A549 (cell line): ENCODE measurements at regions not wholly inside any gene's neighbourhood (a gene's known extent, or its start where the extent isn't known, plus 50 kb on each side); places are given as distances from the start of the nearest gene placed in this dataset.

Experiments used
- ATAC-seq, 2 experiments: fragments of 200-7000 bp in 1 of 2; fragments of >200 bp in 1 of 2; cut with Nextera tagmentation in 1 of 2; cut with Tn5 transposase in 1 of 2; 3 replicates each; pipeline versions ENCODE4 v1.8.0 to v1.9.1; 2018 to 2020; ENCODE audit warnings: mild to moderate bottlenecking in 1 of 2, moderate library complexity in 1 of 2
- CTCF ChIA-PET: fragments of 300-600 bp; sonication (Branson Sonifier 250); formaldehyde crosslinking; extraction: SDS; loops from one replicate; lab custom pipeline; 2021; ENCODE audit warnings: antibody characterized with exemption, inconsistent platforms; lab: Yijun Ruan, JAX
- POLR2A ChIA-PET: fragments of 350-600 bp; formaldehyde crosslinking; extraction: SDS; loops from one replicate; lab custom pipeline; 2021; ENCODE audit warnings: antibody characterized with exemption, inconsistent platforms; lab: Yijun Ruan, JAX
- DNase-seq, 2 experiments: peaks; one replicate each; pipeline versions ENCODE4 v3.0.0 to v3.0.0-alpha.2; 2011 to 2016; ENCODE audit warnings: low read depth in 1 of 2, low spot score in 1 of 2
- FAIRE-seq: peaks from 2 replicates; lab custom pipeline; 2011; peaks lifted over from hg19 to GRCh38; lab: Jason Lieb, UNC
- H3K27ac ChIP-seq, 2 experiments: fragments of >200 bp; sonication (Bioruptor Twin); formaldehyde crosslinking; 3 replicates each; pipeline ENCODE4 v1.5.1; 2016 to 2017
- H3K4me1 ChIP-seq: fragments of >200 bp; sonication (Bioruptor Twin); formaldehyde crosslinking; 3 replicates; pipeline ENCODE4 v1.6.1; 2016
- H3K4me2 ChIP-seq: fragments of >200 bp; sonication (Bioruptor Twin); formaldehyde crosslinking; 3 replicates; pipeline ENCODE4 v1.6.1; 2016
- H3K4me3 ChIP-seq: fragments of >200 bp; sonication (Bioruptor Twin); formaldehyde crosslinking; 3 replicates; pipeline ENCODE4 v1.5.1; 2016
- H3K9me3 ChIP-seq: fragments of >200 bp; sonication (Bioruptor Twin); formaldehyde crosslinking; 3 replicates; pipeline ENCODE4 v1.6.1; 2016
- CBX2 ChIP-seq: fragments of 200-600 bp; sonication (generic); IDR thresholded peaks from 2 replicates; pipeline ENCODE4 v1.6.1; 2016; ENCODE audit warnings: low read depth, mild to moderate bottlenecking, borderline replicate concordance
- CBX8 ChIP-seq: fragments of 200-600 bp; sonication (generic); IDR thresholded peaks from 2 replicates; pipeline ENCODE4 v1.6.1; 2016
- CHD4 ChIP-seq: fragments of 200-600 bp; sonication (generic); IDR thresholded peaks from 2 replicates; pipeline ENCODE4 v1.6.1; 2016; ENCODE audit warnings: antibody characterized with exemption, mild to moderate bottlenecking, borderline replicate concordance
- EP300 ChIP-seq, 2 experiments: fragments of >200 bp; sonication (Bioruptor Twin); formaldehyde crosslinking; IDR thresholded peaks; 2 replicates in 1 of 2; 3 replicates in 1 of 2; pipeline ENCODE4 v1.6.1; 2016 to 2017
- FOSB ChIP-seq: fragments of 250-450 bp; sonication (Bioruptor Pico); IDR thresholded peaks from 2 replicates; pipeline ENCODE4 v1.5.0; 2020; ENCODE audit warnings: mild to moderate bottlenecking, moderate library complexity
- FOXS1 ChIP-seq: fragments of 250-450 bp; sonication (Bioruptor Pico); IDR thresholded peaks from 2 replicates; pipeline ENCODE4 v1.5.0; 2020; ENCODE audit warnings: mild to moderate bottlenecking, moderate library complexity
- JUN ChIP-seq, 2 experiments: fragments of >200 bp; sonication (Bioruptor Twin); formaldehyde crosslinking; IDR thresholded peaks; 2 replicates in 1 of 2; 3 replicates in 1 of 2; pipeline ENCODE4 v1.6.1; 2016 to 2017
- MAFK ChIP-seq: fragments of 450-650 bp; IDR thresholded peaks from 2 replicates; pipeline ENCODE4 v1.6.1; 2014; ENCODE audit not compliant: partially characterized antibody
- MAZ ChIP-seq: fragments of 150-350 bp; IDR thresholded peaks from 2 replicates; pipeline ENCODE4 v1.6.1; 2014; ENCODE audit warnings: antibody characterized with exemption, low read depth, low read length, borderline replicate concordance
- NR3C1 ChIP-seq: fragments of >200 bp; sonication (Bioruptor Twin); formaldehyde crosslinking; IDR thresholded peaks from 3 replicates; pipeline ENCODE4 v1.6.1; 2017
- RARB ChIP-seq: fragments of 250-450 bp; sonication (Bioruptor Pico); IDR thresholded peaks from 2 replicates; pipeline ENCODE4 v1.8.0; 2021; ENCODE audit warnings: mild to moderate bottlenecking, moderate library complexity
- RFX5 ChIP-seq: fragments of 450-650 bp; IDR thresholded peaks from 2 replicates; pipeline ENCODE4 v1.7.1; 2014; ENCODE audit warnings: antibody characterized with exemption, mild to moderate bottlenecking, moderate library complexity
- SREBF2 ChIP-seq: fragments of 450-650 bp; IDR thresholded peaks from 2 replicates; pipeline ENCODE4 v1.6.1; 2014; ENCODE audit warnings: mild to moderate bottlenecking, moderate library complexity
- ZC3H11A ChIP-seq: fragments of 450-650 bp; IDR thresholded peaks from 2 replicates; pipeline ENCODE4 v1.6.1; 2014; ENCODE audit warnings: antibody characterized with exemption, mild to moderate bottlenecking
- ZSCAN20 ChIP-seq: fragments of 250-450 bp; sonication (Bioruptor Pico); IDR thresholded peaks from 2 replicates; pipeline ENCODE4 v1.8.0; 2022; ENCODE audit warnings: mild to moderate bottlenecking, moderate library complexity
- WGBS: methylation state at CpG from one replicate; pipeline ENCODE4 v1.1.6; 2017; ENCODE audit errors: missing lambda C conversion rate; 5-methylcytosine and 5-hydroxymethylcytosine counted together
- TF ChIP-seq, protein P1 (sequence below): fragments of 200-600 bp; sonication (generic); IDR thresholded peaks from 2 replicates; pipeline ENCODE4 v1.6.1; 2016; ENCODE audit warnings: antibody characterized with exemption, mild to moderate bottlenecking, moderate library complexity
- TF ChIP-seq, protein P2 (sequence below): fragments of >200 bp; sonication (Bioruptor Twin); formaldehyde crosslinking; IDR thresholded peaks from 3 replicates; pipeline ENCODE4 v1.5.1; 2016
- TF ChIP-seq, protein P3 (sequence below): fragments of >200 bp; sonication (Bioruptor Twin); formaldehyde crosslinking; IDR thresholded peaks from 2 replicates; pipeline ENCODE4 v1.6.1; 2016

DNA sequence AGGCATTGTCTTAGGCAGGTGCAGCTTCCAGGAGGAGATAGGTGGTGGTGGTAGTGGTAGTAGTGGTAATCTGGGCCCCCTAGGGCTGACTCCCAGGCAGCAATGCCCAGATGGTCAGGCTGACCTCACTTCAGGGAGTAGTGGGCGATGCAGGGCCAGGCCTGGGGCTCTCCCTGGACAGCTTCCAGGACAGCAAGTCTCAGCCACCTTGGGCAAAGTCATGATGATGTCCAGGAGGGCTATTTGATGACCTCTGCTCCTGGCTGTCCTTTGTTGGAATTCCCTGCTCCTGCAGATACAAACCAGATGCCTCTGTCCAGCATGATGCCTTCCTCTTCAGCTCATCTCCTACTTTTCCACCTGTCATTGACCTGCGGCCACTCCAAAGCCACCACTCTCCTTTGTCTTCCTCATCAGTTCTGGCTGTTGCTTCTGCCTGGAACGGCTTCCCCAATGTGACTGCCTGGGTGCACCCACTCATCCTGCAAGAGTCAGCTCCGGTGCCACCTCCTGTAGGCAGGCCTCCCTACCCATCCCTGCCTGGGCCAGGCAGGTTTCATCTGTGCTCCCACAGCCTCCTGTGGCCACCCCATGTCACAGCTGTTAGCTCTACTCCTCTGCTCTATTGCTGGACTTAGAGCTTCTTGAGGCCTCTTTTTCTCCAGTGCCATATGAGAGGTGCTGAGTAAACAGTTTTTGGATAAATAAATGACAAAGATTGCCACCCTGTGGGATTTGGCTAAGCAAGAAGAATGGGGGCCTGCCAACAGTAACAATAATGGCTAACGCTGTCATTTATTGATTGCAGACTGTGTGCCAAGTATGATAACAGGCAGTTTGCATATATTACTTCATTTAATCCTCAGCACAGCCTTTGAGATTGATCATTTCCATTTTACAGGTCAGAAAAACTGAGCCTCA is 172.9 kb upstream of the NECTIN1 start:
- no peak for ATAC-seq
- 33% methylated on average over 4 of the region's 5 CpGs for WGBS
- ChIA-PET POLR2A (no interaction called here), CTCF (no interaction called here)
- no peak for FAIRE-seq
- DNase-seq, result no peak
- Histone ChIP-seq H3K4me3 (no peak overlapping the region), H3K27ac (no peak overlapping the region), H3K4me1 (no peaks in the 10 kb centered on the region), H3K9me3 (no peaks in the 10 kb centered on the region), H3K4me2 (no peak overlapping the region)
- TF ChIP-seq MAFK, result peak; percentile 34
- TF ChIP-seq EP300 (IDR thresholded peaks at IDR 0.05), result no peak

DNA sequence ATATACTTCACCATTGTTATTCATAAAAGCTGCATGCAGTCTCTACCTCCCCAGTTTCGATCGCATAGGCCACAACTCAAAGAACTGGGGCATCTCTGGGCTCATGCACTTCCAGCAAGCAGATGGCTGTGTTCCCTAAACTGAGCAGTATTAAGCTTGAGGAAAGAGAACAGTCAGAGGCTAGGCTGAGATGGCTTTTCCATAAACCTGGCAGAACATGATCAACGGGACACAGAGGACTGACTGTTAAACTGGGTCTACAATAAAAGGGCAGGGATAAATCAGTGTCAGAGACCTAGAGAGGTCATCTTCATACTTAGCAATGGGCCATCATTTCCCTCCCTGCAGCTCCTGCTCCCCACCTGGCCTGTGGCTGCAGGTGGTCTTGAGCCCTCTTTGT is 171.0 kb upstream of the NECTIN1 start:
- CTCF ChIA-PET, result no interaction called here
- no peak overlapping the region for H3K4me3 ChIP-seq
- WGBS, result 54% methylated on average over 3 of the region's 3 CpGs
- H3K9me3 ChIP-seq, result no peaks in the 10 kb centered on the region
- POLR2A ChIA-PET, result no interaction called here
- no peaks in the 10 kb centered on the region for H3K4me1 ChIP-seq
- DNase-seq (no peak), ATAC-seq (no peak), FAIRE-seq (no peak)
- H3K4me2 ChIP-seq, result no peak overlapping the region
- H3K27ac ChIP-seq, result no peak overlapping the region
- no peak for TF ChIP-seq CHD4
- TF ChIP-seq FOXS1 (CRISPR knock-in tag), result no peak
- TF ChIP-seq, protein P1, sequence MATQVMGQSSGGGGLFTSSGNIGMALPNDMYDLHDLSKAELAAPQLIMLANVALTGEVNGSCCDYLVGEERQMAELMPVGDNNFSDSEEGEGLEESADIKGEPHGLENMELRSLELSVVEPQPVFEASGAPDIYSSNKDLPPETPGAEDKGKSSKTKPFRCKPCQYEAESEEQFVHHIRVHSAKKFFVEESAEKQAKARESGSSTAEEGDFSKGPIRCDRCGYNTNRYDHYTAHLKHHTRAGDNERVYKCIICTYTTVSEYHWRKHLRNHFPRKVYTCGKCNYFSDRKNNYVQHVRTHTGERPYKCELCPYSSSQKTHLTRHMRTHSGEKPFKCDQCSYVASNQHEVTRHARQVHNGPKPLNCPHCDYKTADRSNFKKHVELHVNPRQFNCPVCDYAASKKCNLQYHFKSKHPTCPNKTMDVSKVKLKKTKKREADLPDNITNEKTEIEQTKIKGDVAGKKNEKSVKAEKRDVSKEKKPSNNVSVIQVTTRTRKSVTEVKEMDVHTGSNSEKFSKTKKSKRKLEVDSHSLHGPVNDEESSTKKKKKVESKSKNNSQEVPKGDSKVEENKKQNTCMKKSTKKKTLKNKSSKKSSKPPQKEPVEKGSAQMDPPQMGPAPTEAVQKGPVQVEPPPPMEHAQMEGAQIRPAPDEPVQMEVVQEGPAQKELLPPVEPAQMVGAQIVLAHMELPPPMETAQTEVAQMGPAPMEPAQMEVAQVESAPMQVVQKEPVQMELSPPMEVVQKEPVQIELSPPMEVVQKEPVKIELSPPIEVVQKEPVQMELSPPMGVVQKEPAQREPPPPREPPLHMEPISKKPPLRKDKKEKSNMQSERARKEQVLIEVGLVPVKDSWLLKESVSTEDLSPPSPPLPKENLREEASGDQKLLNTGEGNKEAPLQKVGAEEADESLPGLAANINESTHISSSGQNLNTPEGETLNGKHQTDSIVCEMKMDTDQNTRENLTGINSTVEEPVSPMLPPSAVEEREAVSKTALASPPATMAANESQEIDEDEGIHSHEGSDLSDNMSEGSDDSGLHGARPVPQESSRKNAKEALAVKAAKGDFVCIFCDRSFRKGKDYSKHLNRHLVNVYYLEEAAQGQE, result no peak
- TF ChIP-seq RARB, result no peak
- TF ChIP-seq, protein P2, sequence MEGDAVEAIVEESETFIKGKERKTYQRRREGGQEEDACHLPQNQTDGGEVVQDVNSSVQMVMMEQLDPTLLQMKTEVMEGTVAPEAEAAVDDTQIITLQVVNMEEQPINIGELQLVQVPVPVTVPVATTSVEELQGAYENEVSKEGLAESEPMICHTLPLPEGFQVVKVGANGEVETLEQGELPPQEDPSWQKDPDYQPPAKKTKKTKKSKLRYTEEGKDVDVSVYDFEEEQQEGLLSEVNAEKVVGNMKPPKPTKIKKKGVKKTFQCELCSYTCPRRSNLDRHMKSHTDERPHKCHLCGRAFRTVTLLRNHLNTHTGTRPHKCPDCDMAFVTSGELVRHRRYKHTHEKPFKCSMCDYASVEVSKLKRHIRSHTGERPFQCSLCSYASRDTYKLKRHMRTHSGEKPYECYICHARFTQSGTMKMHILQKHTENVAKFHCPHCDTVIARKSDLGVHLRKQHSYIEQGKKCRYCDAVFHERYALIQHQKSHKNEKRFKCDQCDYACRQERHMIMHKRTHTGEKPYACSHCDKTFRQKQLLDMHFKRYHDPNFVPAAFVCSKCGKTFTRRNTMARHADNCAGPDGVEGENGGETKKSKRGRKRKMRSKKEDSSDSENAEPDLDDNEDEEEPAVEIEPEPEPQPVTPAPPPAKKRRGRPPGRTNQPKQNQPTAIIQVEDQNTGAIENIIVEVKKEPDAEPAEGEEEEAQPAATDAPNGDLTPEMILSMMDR, result no peak
- TF ChIP-seq ZSCAN20, result no peak
- no peak for TF ChIP-seq FOSB (CRISPR knock-in tag)
- no peak for TF ChIP-seq CBX8
- TF ChIP-seq NR3C1, result no peak
- TF ChIP-seq CBX2, result no peak
- TF ChIP-seq MAZ, result no peak
- TF ChIP-seq SREBF2, result no peak
- no peak for TF ChIP-seq RFX5

DNA sequence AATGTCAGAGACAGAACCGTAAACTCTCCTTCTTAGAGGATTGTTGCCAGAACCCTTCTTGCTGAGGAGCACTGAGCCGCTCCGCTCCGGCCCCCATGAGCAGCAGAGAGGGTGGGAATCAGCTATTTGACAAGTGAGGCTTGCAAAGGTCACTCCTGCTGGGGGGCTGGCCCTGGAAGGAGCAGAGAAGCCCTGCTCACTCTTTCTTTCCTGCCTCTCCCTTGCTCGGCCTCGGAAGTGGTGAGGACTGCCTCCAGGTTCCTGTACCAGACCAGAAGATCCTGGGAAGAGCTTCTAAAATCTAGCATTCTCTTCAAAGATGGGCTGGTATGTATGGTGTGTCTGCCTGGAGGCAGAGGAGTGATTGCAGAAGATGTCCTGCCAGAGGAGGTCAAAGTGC is 168.6 kb upstream of the NECTIN1 start:
- no peak for DNase-seq
- Histone ChIP-seq H3K4me1 (no peaks in the 10 kb centered on the region), H3K27ac (no peak overlapping the region), H3K4me3 (no peak overlapping the region), H3K9me3 (no peaks in the 10 kb centered on the region), H3K4me2 (no peak overlapping the region)
- 62% methylated on average over 4 of the region's 6 CpGs for WGBS
- ATAC-seq, result no peak
- TF ChIP-seq JUN (IDR thresholded peaks at IDR 0.05) (no peak), ZC3H11A (no peak)
- TF ChIP-seq, protein P3, sequence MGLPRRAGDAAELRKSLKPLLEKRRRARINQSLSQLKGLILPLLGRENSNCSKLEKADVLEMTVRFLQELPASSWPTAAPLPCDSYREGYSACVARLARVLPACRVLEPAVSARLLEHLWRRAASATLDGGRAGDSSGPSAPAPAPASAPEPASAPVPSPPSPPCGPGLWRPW, result no peak
- FAIRE-seq, result no peak
- POLR2A ChIA-PET, result no interaction called here
- CTCF ChIA-PET, result interaction anchor here (1.6 kb wide), 1 partner anchor 16 kb away, joined by 3 read pairs; no protein-coding TSS in a partner anchor
